GM12892 (cell line): ENCODE measurements at regions not wholly inside any gene's neighbourhood (a gene's known extent, or its start where the extent isn't known, plus 50 kb on each side); places are given as distances from the start of the nearest gene placed in this dataset.

Experiments used
- POLR2A ChIP-seq: IDR thresholded peaks from 2 replicates; pipeline ENCODE4 v1.6.1; 2011; ENCODE audit warnings: low read depth, low read length, control low read depth
- TAF1 ChIP-seq: IDR thresholded peaks from 2 replicates; pipeline ENCODE4 v1.6.1; 2011; ENCODE audit warnings: low read depth, mild to moderate bottlenecking, control low read depth, low read length, borderline replicate concordance

DNA sequence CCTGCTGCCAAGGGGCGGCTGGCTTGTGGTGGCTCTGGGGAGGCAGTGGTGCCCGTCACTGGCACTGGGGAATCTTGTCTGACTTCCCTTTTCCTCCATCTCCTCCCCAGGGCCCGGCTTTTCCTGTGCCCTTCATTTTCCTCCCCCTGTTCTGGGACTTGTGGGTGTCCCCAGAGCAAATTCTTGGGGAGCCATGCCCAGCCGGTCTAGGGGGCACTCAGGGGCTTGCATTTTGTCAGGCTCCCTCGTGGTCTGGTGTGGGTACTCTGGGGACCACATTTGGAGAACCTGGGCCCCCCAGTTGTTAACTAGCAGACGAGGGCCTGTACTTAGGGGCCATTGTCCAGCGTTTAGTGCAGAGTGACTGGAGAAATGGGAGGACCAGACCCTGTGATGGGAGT, 105.2 kb upstream of the IER5L start:
- TF ChIP-seq POLR2A (no peak), TAF1 (no peak)
